A549 (cell line): ENCODE measurements at regions not wholly inside any gene's neighbourhood (a gene's known extent, or its start where the extent isn't known, plus 50 kb on each side); places are given as distances from the start of the nearest gene placed in this dataset.

Experiments
- BHLHE40 ChIP-seq: IDR thresholded peaks from 2 replicates; pipeline ENCODE4 v1.6.1; 2012; ENCODE audit warnings: low read depth, low read length, inconsistent platforms
- CTCF ChIP-seq: fragments of >200 bp; sonication (Bioruptor Twin); formaldehyde crosslinking; IDR thresholded peaks from 3 replicates; pipeline ENCODE4 v1.5.1; 2016
- MAX ChIP-seq: IDR thresholded peaks from 2 replicates; pipeline ENCODE4 v1.6.1; 2012
- POLR2A ChIP-seq: IDR thresholded peaks from 2 replicates; pipeline ENCODE4 v1.6.1; 2012; ENCODE audit warnings: mild to moderate bottlenecking, low read length
- RAD21 ChIP-seq, 2 experiments: fragments of >200 bp in 1 of 2; sonication (Bioruptor Twin) in 1 of 2; formaldehyde crosslinking in 1 of 2; IDR thresholded peaks in 1 of 2; conservative IDR thresholded peaks in 1 of 2; 2 replicates in 1 of 2; 3 replicates in 1 of 2; pipeline ENCODE4 v1.6.1; 2012 to 2018; ENCODE audit warnings: inconsistent platforms in 1 of 2
- RNF2 ChIP-seq: fragments of 200-600 bp; sonication (generic); IDR thresholded peaks from 2 replicates; pipeline ENCODE4 v1.6.1; 2016; ENCODE audit warnings: low read depth, mild to moderate bottlenecking, antibody characterized with exemption, moderate library complexity, borderline replicate concordance
- USF2 ChIP-seq: fragments of 450-650 bp; IDR thresholded peaks from 2 replicates; pipeline ENCODE4 v1.6.1; 2014; ENCODE audit warnings: antibody characterized with exemption
- ZFP36 ChIP-seq: fragments of 450-650 bp; IDR thresholded peaks from 2 replicates; pipeline ENCODE4 v1.6.1; 2014; ENCODE audit warnings: borderline replicate concordance; ENCODE audit not compliant: partially characterized antibody
- TF ChIP-seq, protein P1 (sequence below): IDR thresholded peaks from 2 replicates; pipeline ENCODE4 v1.6.1; 2012; ENCODE audit warnings: low read depth, borderline replicate concordance

- TF ChIP-seq CTCF, result no peak
- TF ChIP-seq ZFP36, result no peak
- TF ChIP-seq POLR2A, result no peak
- no peak for TF ChIP-seq BHLHE40
- no peak for TF ChIP-seq RNF2
- TF ChIP-seq USF2, result no peak
- no peak for TF ChIP-seq MAX
- no peak for TF ChIP-seq RAD21 (conservative IDR thresholded peaks at IDR 0.05 in 1 of 2, IDR thresholded peaks at IDR 0.05 in 1 of 2)
- TF ChIP-seq, protein P1, sequence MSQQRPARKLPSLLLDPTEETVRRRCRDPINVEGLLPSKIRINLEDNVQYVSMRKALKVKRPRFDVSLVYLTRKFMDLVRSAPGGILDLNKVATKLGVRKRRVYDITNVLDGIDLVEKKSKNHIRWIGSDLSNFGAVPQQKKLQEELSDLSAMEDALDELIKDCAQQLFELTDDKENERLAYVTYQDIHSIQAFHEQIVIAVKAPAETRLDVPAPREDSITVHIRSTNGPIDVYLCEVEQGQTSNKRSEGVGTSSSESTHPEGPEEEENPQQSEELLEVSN, result no peak
Observed at GRCh38 chr7:63071920-63072319, 926.7 kb upstream of the ZNF722 start.
